ENCODE measurements at regions not wholly inside any gene's neighbourhood (a gene's known extent, or its start where the extent isn't known, plus 50 kb on each side); places are given as distances from the start of the nearest gene placed in this dataset.

- TF ChIP-seq CTCF (IDR thresholded peaks at IDR 0.05) (no peak), ZFX (IDR thresholded peaks at IDR 0.05; ENCODE audit: borderline replicate concordance) (no peak)
These were observed 363.7 kb downstream of the SLC4A3 start for GRCh38 chr2:219991116-219991515.

Data from 22Rv1 (cell line).